HFFc6 (cell line): ENCODE measurements at regions not wholly inside any gene's neighbourhood (a gene's known extent, or its start where the extent isn't known, plus 50 kb on each side); places are given as distances from the start of the nearest gene placed in this dataset.

Experiments
- DNase-seq: peaks from one replicate; pipeline ENCODE4 v3.0.0-alpha.2; 2018
- H3K27ac Mint-ChIP-seq: 2 replicates; pipeline ENCODE4 v1.8.0; 2020; ENCODE audit warnings: mild to moderate bottlenecking, mixed read lengths
- H3K27me3 Mint-ChIP-seq: 2 replicates; pipeline ENCODE4 v1.8.0; 2021; ENCODE audit warnings: mild to moderate bottlenecking, moderate library complexity, mixed read lengths; ENCODE audit not compliant: insufficient read depth
- H3K36me3 Mint-ChIP-seq: 2 replicates; pipeline ENCODE4 v1.8.0; 2021; ENCODE audit warnings: low read depth, mixed read lengths
- H3K4me1 Mint-ChIP-seq: 2 replicates; pipeline ENCODE4 v1.8.0; 2020; ENCODE audit warnings: low read depth, mixed read lengths
- H3K4me3 Mint-ChIP-seq: 2 replicates; pipeline ENCODE4 v1.8.0; 2020; ENCODE audit warnings: mild to moderate bottlenecking, moderate library complexity, mixed read lengths
- H3K9me3 Mint-ChIP-seq: 2 replicates; pipeline ENCODE4 v1.8.0; 2020; ENCODE audit warnings: mild to moderate bottlenecking, mixed read lengths
- CTCF ChIP-seq: fragments of 200-600 bp; sonication (generic); IDR thresholded peaks from 2 replicates; pipeline ENCODE4 v1.5.0; 2021; ENCODE audit warnings: antibody characterized with exemption, mild to moderate bottlenecking

GRCh38 chr6:127015858-127016257 is 102.6 kb upstream of the RSPO3 start:
- Mint-ChIP-seq H3K9me3 (no peaks in the 10 kb centered on the region), H3K27ac (no peak overlapping the region), H3K27me3 (peaks cover 2% of the 10 kb centered on the region), H3K36me3 (no peaks in the 10 kb centered on the region), H3K4me3 (no peak overlapping the region), H3K4me1 (no peaks in the 10 kb centered on the region)
- DNase-seq = no peak
- TF ChIP-seq CTCF = no peak

- Mint-ChIP-seq H3K4me3 (no peak overlapping the region), H3K27ac (no peak overlapping the region), H3K36me3 (no peaks in the 10 kb centered on the region), H3K27me3 (peaks cover under 1% of the 10 kb centered on the region; the same call in 1 of the 2 replicates), H3K4me1 (no peaks in the 10 kb centered on the region), H3K9me3 (no peaks in the 10 kb centered on the region)
- TF ChIP-seq CTCF = no peak
- DNase-seq = no peak
Observed at GRCh38 chr6:127019828-127020227, 98.6 kb upstream of the RSPO3 start.

- no peaks in the 10 kb centered on the region for H3K27me3 Mint-ChIP-seq
- no peak for TF ChIP-seq CTCF
- no peaks in the 10 kb centered on the region for H3K4me1 Mint-ChIP-seq
- no peaks in the 10 kb centered on the region for H3K36me3 Mint-ChIP-seq
- no peaks in the 10 kb centered on the region for H3K9me3 Mint-ChIP-seq
- H3K4me3 Mint-ChIP-seq = no peak overlapping the region
- DNase-seq = no peak
- H3K27ac Mint-ChIP-seq = no peak overlapping the region
Observed at GRCh38 chr6:127022302-127022701, 96.2 kb upstream of the RSPO3 start.

GRCh38 chr6:127023001-127023778 is 95.3 kb upstream of the RSPO3 start:
- Mint-ChIP-seq H3K27ac (no peak overlapping the region), H3K4me1 (no peaks in the 10 kb centered on the region), H3K9me3 (no peaks in the 10 kb centered on the region), H3K36me3 (no peaks in the 10 kb centered on the region), H3K27me3 (no peaks in the 10 kb centered on the region), H3K4me3 (no peak overlapping the region)
- TF ChIP-seq CTCF = no peak
- DNase-seq = no peak

GRCh38 chr6:127026247-127026646 is 92.2 kb upstream of the RSPO3 start:
- Mint-ChIP-seq H3K27ac (no peak overlapping the region), H3K9me3 (no peaks in the 10 kb centered on the region), H3K27me3 (no peaks in the 10 kb centered on the region), H3K4me3 (no peak overlapping the region), H3K4me1 (no peaks in the 10 kb centered on the region), H3K36me3 (no peaks in the 10 kb centered on the region)
- TF ChIP-seq CTCF = no peak
- DNase-seq = no peak
